ENCODE measurements at regions not wholly inside any gene's neighbourhood (a gene's known extent, or its start where the extent isn't known, plus 50 kb on each side); places are given as distances from the start of the nearest gene placed in this dataset.
A peak's percentile ranks its signal among the peaks of the same experiment; 100 is the strongest.

GRCh38 chr2:120520454-120520853 is 174.5 kb downstream of the INHBB start:
- H3K4me1 ChIP-seq (ENCODE audit: control insufficient read depth in 5 of 5, insufficient read depth in 5 of 5, low read length in 5 of 5), result peaks cover 0 to 36% (median 12%) of the 10 kb centered on the region in 5 donors
- no peak overlapping the region for H3K27ac ChIP-seq (ENCODE audit: low read depth, low read length)
- no peak overlapping the region for H3K9ac ChIP-seq (ENCODE audit: low read length in 5 of 5)
- no peaks in the 10 kb centered on the region for H3K9me3 ChIP-seq (ENCODE audit: control insufficient read depth in 5 of 5, low read length in 5 of 5)
- no peaks in the 10 kb centered on the region for H3K36me3 ChIP-seq (ENCODE audit: control insufficient read depth in 5 of 5, insufficient read depth in 5 of 5, low read length in 5 of 5)
- H3K27me3 ChIP-seq (ENCODE audit: control insufficient read depth in 5 of 5, insufficient read depth in 4 of 5, low read length in 5 of 5), result no peaks in the 10 kb centered on the region
- no peak overlapping the region for H3K4me3 ChIP-seq (ENCODE audit: low read depth in 1 of 5, low read length in 5 of 5)

GRCh38 chr2:120520929-120521912 is 175.3 kb downstream of the INHBB start:
- no peaks in the 10 kb centered on the region for H3K27me3 ChIP-seq (ENCODE audit: control insufficient read depth in 5 of 5, insufficient read depth in 4 of 5, low read length in 5 of 5)
- H3K4me1 ChIP-seq (ENCODE audit: control insufficient read depth in 5 of 5, insufficient read depth in 5 of 5, low read length in 5 of 5), result peaks cover 4 to 39% (median 18%) of the 10 kb centered on the region in 5 donors
- H3K9ac ChIP-seq (ENCODE audit: low read length in 5 of 5), result no peak overlapping the region
- no peaks in the 10 kb centered on the region for H3K36me3 ChIP-seq (ENCODE audit: control insufficient read depth in 5 of 5, insufficient read depth in 5 of 5, low read length in 5 of 5)
- H3K27ac ChIP-seq (ENCODE audit: low read depth, low read length), result no peak overlapping the region
- no peak overlapping the region for H3K4me3 ChIP-seq (ENCODE audit: low read depth in 1 of 5, low read length in 5 of 5)
- no peaks in the 10 kb centered on the region for H3K9me3 ChIP-seq (ENCODE audit: control insufficient read depth in 5 of 5, low read length in 5 of 5)

- Histone ChIP-seq H3K9ac (ENCODE audit: low read length in 5 of 5) (no peak overlapping the region), H3K27me3 (ENCODE audit: control insufficient read depth in 5 of 5, insufficient read depth in 4 of 5, low read length in 5 of 5) (no peaks in the 10 kb centered on the region), H3K9me3 (ENCODE audit: control insufficient read depth in 5 of 5, low read length in 5 of 5) (no peaks in the 10 kb centered on the region), H3K36me3 (ENCODE audit: control insufficient read depth in 5 of 5, insufficient read depth in 5 of 5, low read length in 5 of 5) (no peaks in the 10 kb centered on the region), H3K4me1 (ENCODE audit: control insufficient read depth in 5 of 5, insufficient read depth in 5 of 5, low read length in 5 of 5) (peaks cover 4 to 43% (median 25%) of the 10 kb centered on the region in 5 donors), H3K4me3 (ENCODE audit: low read depth in 1 of 5, low read length in 5 of 5) (no peak overlapping the region), H3K27ac (ENCODE audit: low read depth, low read length) (no peak overlapping the region)
Observed at GRCh38 chr2:120522151-120522751, 176.3 kb downstream of the INHBB start.

- Histone ChIP-seq H3K36me3 (ENCODE audit: control insufficient read depth in 5 of 5, insufficient read depth in 5 of 5, low read length in 5 of 5) (no peaks in the 10 kb centered on the region), H3K9me3 (ENCODE audit: control insufficient read depth in 5 of 5, low read length in 5 of 5) (no peaks in the 10 kb centered on the region), H3K27me3 (ENCODE audit: control insufficient read depth in 5 of 5, insufficient read depth in 4 of 5, low read length in 5 of 5) (no peaks in the 10 kb centered on the region), H3K27ac (ENCODE audit: low read depth, low read length) (no peak overlapping the region), H3K4me1 (ENCODE audit: control insufficient read depth in 5 of 5, insufficient read depth in 5 of 5, low read length in 5 of 5) (peaks cover 4 to 54% (median 39%) of the 10 kb centered on the region in 5 donors), H3K9ac (ENCODE audit: low read length in 5 of 5) (no peak overlapping the region), H3K4me3 (ENCODE audit: low read depth in 1 of 5, low read length in 5 of 5) (no peak overlapping the region)
Observed at GRCh38 chr2:120523766-120524165, 177.8 kb downstream of the INHBB start.

- Histone ChIP-seq H3K27ac (ENCODE audit: low read depth, low read length) (peak overlapping the region; percentile 43), H3K36me3 (ENCODE audit: control insufficient read depth in 5 of 5, insufficient read depth in 5 of 5, low read length in 5 of 5) (no peaks in the 10 kb centered on the region), H3K27me3 (ENCODE audit: control insufficient read depth in 5 of 5, insufficient read depth in 4 of 5, low read length in 5 of 5) (no peaks in the 10 kb centered on the region), H3K4me1 (ENCODE audit: control insufficient read depth in 5 of 5, insufficient read depth in 5 of 5, low read length in 5 of 5) (peaks cover 4 to 54% (median 39%) of the 10 kb centered on the region in 5 donors), H3K9ac (ENCODE audit: low read length in 5 of 5) (no peak overlapping the region), H3K9me3 (ENCODE audit: control insufficient read depth in 5 of 5, low read length in 5 of 5) (no peaks in the 10 kb centered on the region), H3K4me3 (ENCODE audit: low read depth in 1 of 5, low read length in 5 of 5) (no peak overlapping the region)
Observed at GRCh38 chr2:120524174-120524573, 178.2 kb downstream of the INHBB start.

- peak overlapping the region; percentile 89 for H3K27ac ChIP-seq (ENCODE audit: low read depth, low read length)
Observed at GRCh38 chr2:120525056-120526046, 179.4 kb downstream of the INHBB start.

GRCh38 chr2:120526047-120526562 is 180.2 kb downstream of the INHBB start:
- Histone ChIP-seq H3K9me3 (ENCODE audit: control insufficient read depth in 5 of 5, low read length in 5 of 5) (peaks cover 0 to 7% (median 0%) of the 10 kb centered on the region in 5 donors), H3K4me1 (ENCODE audit: control insufficient read depth in 5 of 5, insufficient read depth in 5 of 5, low read length in 5 of 5) (peaks cover 4 to 54% (median 44%) of the 10 kb centered on the region in 5 donors), H3K27me3 (ENCODE audit: control insufficient read depth in 5 of 5, insufficient read depth in 4 of 5, low read length in 5 of 5) (no peaks in the 10 kb centered on the region), H3K9ac (ENCODE audit: low read length in 5 of 5) (peak overlapping the region in 3 of 5 donors; percentile 48 to 68 (median 59)), H3K36me3 (ENCODE audit: control insufficient read depth in 5 of 5, insufficient read depth in 5 of 5, low read length in 5 of 5) (no peaks in the 10 kb centered on the region), H3K4me3 (ENCODE audit: low read depth in 1 of 5, low read length in 5 of 5) (peak overlapping the region in 2 of 5 donors; percentile 4 to 34), H3K27ac (ENCODE audit: low read depth, low read length) (peak overlapping the region; percentile 89)

More at GRCh38 chr2:120525056-120526046, 179.4 kb downstream of the INHBB start:
- H3K4me3 ChIP-seq (ENCODE audit: low read depth in 1 of 5, low read length in 5 of 5), result peak overlapping the region in 2 of 5 donors; percentile 4 to 34
- no peaks in the 10 kb centered on the region for H3K27me3 ChIP-seq (ENCODE audit: control insufficient read depth in 5 of 5, insufficient read depth in 4 of 5, low read length in 5 of 5)
- no peaks in the 10 kb centered on the region for H3K36me3 ChIP-seq (ENCODE audit: control insufficient read depth in 5 of 5, insufficient read depth in 5 of 5, low read length in 5 of 5)
- H3K9ac ChIP-seq (ENCODE audit: low read length in 5 of 5), result peak overlapping the region in 3 of 5 donors; percentile 48 to 68 (median 59)
- peaks cover 0 to 2% (median 0%) of the 10 kb centered on the region in 5 donors for H3K9me3 ChIP-seq (ENCODE audit: control insufficient read depth in 5 of 5, low read length in 5 of 5)
- peaks cover 4 to 54% (median 44%) of the 10 kb centered on the region in 5 donors for H3K4me1 ChIP-seq (ENCODE audit: control insufficient read depth in 5 of 5, insufficient read depth in 5 of 5, low read length in 5 of 5)

GRCh38 chr2:120526997-120527945 is 181.3 kb downstream of the INHBB start:
- Histone ChIP-seq H3K4me1 (ENCODE audit: control insufficient read depth in 5 of 5, insufficient read depth in 5 of 5, low read length in 5 of 5) (peaks cover 4 to 56% (median 51%) of the 10 kb centered on the region in 5 donors), H3K9me3 (ENCODE audit: control insufficient read depth in 5 of 5, low read length in 5 of 5) (peaks cover 0 to 7% (median 0%) of the 10 kb centered on the region in 5 donors), H3K9ac (ENCODE audit: low read length in 5 of 5) (no peak overlapping the region), H3K4me3 (ENCODE audit: low read depth in 1 of 5, low read length in 5 of 5) (no peak overlapping the region), H3K36me3 (ENCODE audit: control insufficient read depth in 5 of 5, insufficient read depth in 5 of 5, low read length in 5 of 5) (no peaks in the 10 kb centered on the region), H3K27ac (ENCODE audit: low read depth, low read length) (no peak overlapping the region), H3K27me3 (ENCODE audit: control insufficient read depth in 5 of 5, insufficient read depth in 4 of 5, low read length in 5 of 5) (no peaks in the 10 kb centered on the region)

All from subcutaneous abdominal adipose tissue (tissue), 5 donors.